ENCODE measurements at regions not wholly inside any gene's neighbourhood (a gene's known extent, or its start where the extent isn't known, plus 50 kb on each side); places are given as distances from the start of the nearest gene placed in this dataset.

DNA sequence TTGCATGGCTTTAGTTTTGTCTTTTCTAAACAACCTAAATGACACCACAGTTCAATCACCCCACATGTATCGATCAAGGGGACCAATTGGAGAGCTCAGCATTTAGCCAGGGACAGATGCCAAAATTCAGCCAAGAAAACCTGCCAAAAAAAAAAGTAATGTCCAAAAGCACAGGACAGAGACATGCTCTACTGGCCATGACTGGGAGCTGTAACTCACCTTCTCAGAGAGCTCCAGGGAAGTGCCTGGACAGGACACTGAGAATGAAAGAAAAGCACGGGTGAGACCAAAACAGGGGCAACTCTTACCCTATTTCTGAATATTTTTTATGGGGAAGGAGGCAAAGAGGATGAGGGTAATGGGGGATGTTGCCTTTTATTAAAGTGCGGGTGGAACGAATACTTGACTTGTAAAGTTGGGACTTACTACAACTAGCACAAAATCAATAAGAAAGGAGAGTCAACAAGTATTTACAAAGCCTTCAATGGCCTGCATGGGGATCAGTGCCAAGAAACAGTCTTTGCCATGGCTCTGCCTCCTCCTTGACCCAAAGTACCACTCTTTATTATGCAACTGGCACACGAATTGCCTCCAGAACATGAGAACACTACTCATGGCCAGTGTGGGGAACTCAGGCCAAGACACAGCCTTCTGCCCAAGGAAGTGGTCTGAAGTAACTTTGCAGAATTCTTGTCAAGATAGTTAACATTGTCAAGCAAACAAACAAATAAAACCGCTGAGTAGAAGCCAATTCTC lies 72.9 kb upstream of the HK2 start:
- Histone ChIP-seq H3K36me3 (no peaks in the 10 kb centered on the region), H3K9me3 (no peaks in the 10 kb centered on the region), H3K27me3 (no peaks in the 10 kb centered on the region), H3K4me3 (no peak overlapping the region), H3K4me1 (peaks cover 0 to 11% (median 4%) of the 10 kb centered on the region in 4 donors), H3K27ac (no peak overlapping the region)
- intact Hi-C loops (cut with DNase I) = no loop called here
- TF ChIP-seq, protein P1, sequence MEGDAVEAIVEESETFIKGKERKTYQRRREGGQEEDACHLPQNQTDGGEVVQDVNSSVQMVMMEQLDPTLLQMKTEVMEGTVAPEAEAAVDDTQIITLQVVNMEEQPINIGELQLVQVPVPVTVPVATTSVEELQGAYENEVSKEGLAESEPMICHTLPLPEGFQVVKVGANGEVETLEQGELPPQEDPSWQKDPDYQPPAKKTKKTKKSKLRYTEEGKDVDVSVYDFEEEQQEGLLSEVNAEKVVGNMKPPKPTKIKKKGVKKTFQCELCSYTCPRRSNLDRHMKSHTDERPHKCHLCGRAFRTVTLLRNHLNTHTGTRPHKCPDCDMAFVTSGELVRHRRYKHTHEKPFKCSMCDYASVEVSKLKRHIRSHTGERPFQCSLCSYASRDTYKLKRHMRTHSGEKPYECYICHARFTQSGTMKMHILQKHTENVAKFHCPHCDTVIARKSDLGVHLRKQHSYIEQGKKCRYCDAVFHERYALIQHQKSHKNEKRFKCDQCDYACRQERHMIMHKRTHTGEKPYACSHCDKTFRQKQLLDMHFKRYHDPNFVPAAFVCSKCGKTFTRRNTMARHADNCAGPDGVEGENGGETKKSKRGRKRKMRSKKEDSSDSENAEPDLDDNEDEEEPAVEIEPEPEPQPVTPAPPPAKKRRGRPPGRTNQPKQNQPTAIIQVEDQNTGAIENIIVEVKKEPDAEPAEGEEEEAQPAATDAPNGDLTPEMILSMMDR (IDR thresholded peaks at IDR 0.05) = no peak
- TF ChIP-seq POLR2A (IDR thresholded peaks at IDR 0.05) = no peak
- no peak for DNase-seq
- 27% methylated on average over 6 of the region's 6 CpGs for WGBS (ENCODE audit: insufficient coverage, low coverage, low lambda C conversion rate, missing lambda C conversion rate)
- ATAC-seq = peak; percentile 78 to 85 (median 84)

DNA sequence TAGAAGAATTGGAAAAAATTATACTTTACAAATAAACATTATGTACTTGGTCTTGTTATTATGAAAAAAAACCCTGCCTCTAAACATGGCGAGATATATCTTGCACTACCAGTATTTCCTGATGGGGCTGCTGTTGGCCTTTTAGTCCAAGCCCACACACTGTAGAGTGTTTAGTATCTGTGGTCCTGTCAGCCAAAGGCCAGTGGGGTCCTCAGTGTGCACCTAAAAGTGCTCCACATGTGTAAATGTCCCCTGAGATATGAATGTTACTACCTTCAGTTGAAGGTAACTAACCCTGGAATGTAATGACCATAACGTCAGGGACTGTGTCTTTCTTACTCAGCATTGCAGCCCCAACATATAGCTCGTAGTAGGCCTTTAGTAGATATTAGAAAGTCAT lies 71.1 kb upstream of the HK2 start:
- no peak overlapping the region for H3K27ac ChIP-seq
- H3K27me3 ChIP-seq = no peaks in the 10 kb centered on the region
- H3K4me3 ChIP-seq = no peak overlapping the region
- H3K9me3 ChIP-seq = no peaks in the 10 kb centered on the region
- 80% methylated on average over 3 of the region's 3 CpGs for whole genome bisulfite sequencing (ENCODE audit: insufficient coverage, low coverage, low lambda C conversion rate, missing lambda C conversion rate)
- H3K4me1 ChIP-seq = peaks cover 0 to 11% (median 4%) of the 10 kb centered on the region in 4 donors
- intact Hi-C loops (cut with DNase I) = no loop called here
- ATAC-seq (no peak), DNase-seq (no peak)
- TF ChIP-seq, protein P1 (IDR thresholded peaks at IDR 0.05) = no peak
- TF ChIP-seq POLR2A (IDR thresholded peaks at IDR 0.05) = no peak
- H3K36me3 ChIP-seq = no peaks in the 10 kb centered on the region

DNA sequence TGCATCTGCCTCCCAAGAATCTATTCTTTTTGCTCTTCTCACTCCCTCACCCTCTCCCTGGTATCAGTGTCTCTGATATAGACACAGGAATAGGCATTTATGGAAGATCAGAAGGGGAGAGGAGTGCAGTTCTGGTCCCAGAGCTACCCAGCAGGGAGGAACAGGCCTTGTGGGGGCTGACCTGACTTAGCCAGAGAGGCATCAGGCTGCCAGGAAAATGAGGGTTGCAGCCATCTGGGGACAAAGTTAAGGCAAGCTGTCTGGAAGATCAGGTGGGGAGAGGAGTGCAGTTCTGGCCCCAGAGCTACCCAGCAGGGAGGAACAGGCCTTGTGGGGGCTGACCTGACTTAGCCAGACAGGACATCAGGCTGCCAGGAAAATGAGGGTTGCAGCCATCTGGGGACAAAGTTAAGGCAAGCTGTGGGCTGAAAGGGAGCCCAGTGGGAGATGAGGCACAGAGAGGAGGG lies 69.9 kb upstream of the HK2 start:
- Histone ChIP-seq H3K27me3 (no peaks in the 10 kb centered on the region), H3K4me1 (peaks cover 0 to 11% (median 4%) of the 10 kb centered on the region in 4 donors), H3K9me3 (no peaks in the 10 kb centered on the region), H3K4me3 (no peak overlapping the region), H3K27ac (no peak overlapping the region), H3K36me3 (no peaks in the 10 kb centered on the region)
- no peak for DNase-seq
- ATAC-seq = no peak
- intact Hi-C loops (cut with DNase I) = no loop called here
- TF ChIP-seq, protein P1 (IDR thresholded peaks at IDR 0.05) = no peak
- no peak for TF ChIP-seq POLR2A (IDR thresholded peaks at IDR 0.05)

DNA sequence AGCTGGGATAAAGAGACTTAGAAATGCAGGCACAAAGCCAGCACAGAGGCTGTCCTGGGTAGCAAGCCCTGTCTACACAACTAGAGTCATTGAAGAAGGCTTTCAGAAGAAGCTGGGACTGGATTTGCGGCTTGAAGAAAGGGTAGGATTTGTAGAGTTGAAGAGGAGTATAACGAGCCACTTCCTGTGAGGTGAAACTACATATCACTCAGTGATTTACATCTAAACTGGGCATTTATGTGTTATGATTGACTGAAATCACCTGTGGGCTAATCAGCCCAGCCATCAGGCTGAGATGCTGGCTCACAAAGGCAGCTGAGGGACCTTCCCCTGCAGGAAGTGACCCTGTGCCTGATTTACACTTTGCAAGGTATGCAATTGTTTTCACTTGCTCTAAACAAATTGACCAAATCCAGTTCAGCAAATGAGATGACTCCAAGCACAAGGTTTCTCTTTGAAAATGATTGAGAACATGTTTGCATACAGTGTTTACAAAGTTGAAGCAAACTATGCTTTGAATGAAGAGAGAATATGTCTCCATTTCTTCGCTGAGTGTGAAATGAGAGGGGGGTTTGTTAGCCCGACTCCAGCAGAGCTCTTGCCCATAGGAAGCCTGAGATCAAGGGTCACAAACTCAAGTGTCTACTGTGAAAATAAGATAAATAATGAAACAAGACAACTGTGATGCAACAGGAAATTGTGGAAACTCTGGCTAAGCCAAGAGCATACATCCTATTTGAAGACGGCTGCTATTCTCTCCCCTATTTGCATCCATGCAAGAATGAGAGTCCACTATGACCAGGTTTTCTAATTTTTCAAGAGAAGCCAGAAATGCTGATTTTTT lies 69.3 kb upstream of the HK2 start:
- TF ChIP-seq, protein P1 (IDR thresholded peaks at IDR 0.05) = no peak
- no peak for TF ChIP-seq POLR2A (IDR thresholded peaks at IDR 0.05)
- DNase-seq = no peak
- intact Hi-C loops (cut with DNase I) = no loop called here
- no peak overlapping the region for H3K4me3 ChIP-seq
- no peaks in the 10 kb centered on the region for H3K36me3 ChIP-seq
- no peak overlapping the region for H3K27ac ChIP-seq
- ATAC-seq = peak; percentile 32 to 65 (median 40)
- H3K4me1 ChIP-seq = peaks cover 0 to 11% (median 4%) of the 10 kb centered on the region in 4 donors
- WGBS (ENCODE audit: insufficient coverage, low coverage, low lambda C conversion rate, missing lambda C conversion rate) = 33% methylated on average over 5 of the region's 5 CpGs
- H3K9me3 ChIP-seq = no peaks in the 10 kb centered on the region
- H3K27me3 ChIP-seq = no peaks in the 10 kb centered on the region
